ENCODE measurements at regions not wholly inside any gene's neighbourhood (a gene's known extent, or its start where the extent isn't known, plus 50 kb on each side); places are given as distances from the start of the nearest gene placed in this dataset.
A peak's percentile ranks its signal among the peaks of the same experiment; 100 is the strongest.

DNA sequence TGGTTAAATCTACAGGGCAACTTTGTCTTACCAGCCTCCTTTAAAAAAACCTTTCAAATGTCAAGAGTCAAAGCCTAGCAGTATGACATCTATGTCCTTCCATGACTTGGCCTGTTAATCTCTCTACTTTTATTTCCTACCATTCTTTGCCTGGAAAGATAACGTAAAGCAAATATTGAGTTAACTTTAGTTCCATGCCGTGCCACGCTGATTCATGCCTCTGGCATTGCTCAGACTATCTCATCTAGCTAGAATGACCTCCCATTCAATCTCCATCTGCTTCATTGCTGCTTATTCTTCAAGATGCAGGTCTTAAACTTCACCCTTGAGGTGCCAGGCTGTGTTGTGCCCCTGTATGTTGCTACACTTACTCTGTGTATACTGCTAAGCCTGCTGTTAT, 729.8 kb downstream of the EFNA5 start:
- CTCF ChIA-PET: no interaction called here
- DNase-seq (ENCODE audit: low read depth, low spot score): peak; percentile 76
- Histone ChIP-seq H3K27ac (ENCODE audit: insufficient read depth, low read depth, low read length) (no peak overlapping the region), H3K9me3 (replicated peaks; ENCODE audit: control insufficient read depth, insufficient read depth, low read length) (no peaks in the 10 kb centered on the region), H3K9ac (replicated peaks; ENCODE audit: extremely low read depth, insufficient read depth, low read length) (no peak overlapping the region), H3K4me2 (ENCODE audit: insufficient read depth, low read length) (peak overlapping the region; percentile 5), H3K27me3 (ENCODE audit: control insufficient read depth in 2 of 2, insufficient read depth in 2 of 2, low read length in 2 of 2) (no peaks in the 10 kb centered on the region), H3K4me3 (replicated peaks in 1 of 3; ENCODE audit: insufficient read depth in 1 of 3, low read depth in 1 of 3, low read length in 3 of 3) (no peak overlapping the region), H2AFZ (ENCODE audit: low read depth, low read length) (peak overlapping the region; percentile 6), H4K20me1 (replicated peaks; ENCODE audit: control insufficient read depth, extremely low read depth, insufficient read depth, low read length) (no peaks in the 10 kb centered on the region), H3K79me2 (ENCODE audit: control insufficient read depth, insufficient read depth, low read length) (no peaks in the 10 kb centered on the region), H3K36me3 (ENCODE audit: control insufficient read depth in 2 of 2, extremely low read depth in 1 of 2, insufficient read depth in 2 of 2, low read length in 2 of 2) (no peaks in the 10 kb centered on the region), H3K9me1 (replicated peaks; ENCODE audit: control insufficient read depth, extremely low read depth, insufficient read depth, low read length) (no peaks in the 10 kb centered on the region), H3K4me1 (ENCODE audit: control insufficient read depth, extremely low read depth, insufficient read depth, low read length) (peaks cover 18% of the 10 kb centered on the region)
- POLR2A ChIA-PET: no interaction called here
- no TSS peak for BruUV-seq (replicated peaks)
- FAIRE-seq: peak; percentile 83
- TF ChIP-seq, protein P1, sequence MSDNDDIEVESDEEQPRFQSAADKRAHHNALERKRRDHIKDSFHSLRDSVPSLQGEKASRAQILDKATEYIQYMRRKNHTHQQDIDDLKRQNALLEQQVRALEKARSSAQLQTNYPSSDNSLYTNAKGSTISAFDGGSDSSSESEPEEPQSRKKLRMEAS (IDR thresholded peaks at IDR 0.05; ENCODE audit: insufficient read depth, insufficient read length): no peak
- peak; percentile 38 for TF ChIP-seq JUN (IDR thresholded peaks at IDR 0.05; ENCODE audit: borderline replicate concordance, insufficient read depth, insufficient read length, low read depth)
- TF ChIP-seq POLR2AphosphoS5 (IDR thresholded peaks at IDR 0.05; ENCODE audit: insufficient read depth, low read depth, low read length): peak; percentile 34
- TF ChIP-seq POLR2A (IDR thresholded peaks at IDR 0.05; ENCODE audit: low read depth, low read length): no peak
- TF ChIP-seq FOS (IDR thresholded peaks at IDR 0.05; ENCODE audit: borderline replicate concordance, insufficient read depth, low read length): peak; percentile 78
- TF ChIP-seq GATA2 (IDR thresholded peaks at IDR 0.05; ENCODE audit: insufficient read depth, insufficient read length, low read depth, low read length): peak; percentile 97
- no peak for TF ChIP-seq EZH2 (IDR thresholded peaks at IDR 0.05; ENCODE audit: borderline replicate concordance, low read depth, low read length, severe bottlenecking)
- no peak for TF ChIP-seq MYC (IDR thresholded peaks at IDR 0.05; ENCODE audit: low read depth, low read length)
- TF ChIP-seq, protein P2, sequence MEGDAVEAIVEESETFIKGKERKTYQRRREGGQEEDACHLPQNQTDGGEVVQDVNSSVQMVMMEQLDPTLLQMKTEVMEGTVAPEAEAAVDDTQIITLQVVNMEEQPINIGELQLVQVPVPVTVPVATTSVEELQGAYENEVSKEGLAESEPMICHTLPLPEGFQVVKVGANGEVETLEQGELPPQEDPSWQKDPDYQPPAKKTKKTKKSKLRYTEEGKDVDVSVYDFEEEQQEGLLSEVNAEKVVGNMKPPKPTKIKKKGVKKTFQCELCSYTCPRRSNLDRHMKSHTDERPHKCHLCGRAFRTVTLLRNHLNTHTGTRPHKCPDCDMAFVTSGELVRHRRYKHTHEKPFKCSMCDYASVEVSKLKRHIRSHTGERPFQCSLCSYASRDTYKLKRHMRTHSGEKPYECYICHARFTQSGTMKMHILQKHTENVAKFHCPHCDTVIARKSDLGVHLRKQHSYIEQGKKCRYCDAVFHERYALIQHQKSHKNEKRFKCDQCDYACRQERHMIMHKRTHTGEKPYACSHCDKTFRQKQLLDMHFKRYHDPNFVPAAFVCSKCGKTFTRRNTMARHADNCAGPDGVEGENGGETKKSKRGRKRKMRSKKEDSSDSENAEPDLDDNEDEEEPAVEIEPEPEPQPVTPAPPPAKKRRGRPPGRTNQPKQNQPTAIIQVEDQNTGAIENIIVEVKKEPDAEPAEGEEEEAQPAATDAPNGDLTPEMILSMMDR (IDR thresholded peaks at IDR 0.05; ENCODE audit: extremely low read depth in 1 of 2, insufficient read depth in 1 of 2, low read depth in 1 of 2, low read length in 2 of 2): no peak
- intact Hi-C loops (cut with micrococcal nuclease) (no loop called here), dilution Hi-C loops (cut with MboI; ENCODE audit: extremely low pct_ligation_motif_present, low sequenced_read_pairs) (no loop called here)

Data from endothelial cell of umbilical vein (primary cell).